NOMO-1 (cell line): ENCODE measurements at regions not wholly inside any gene's neighbourhood (a gene's known extent, or its start where the extent isn't known, plus 50 kb on each side); places are given as distances from the start of the nearest gene placed in this dataset.

ENCODE experiments used
- DNase-seq, 2 experiments: peaks; one replicate each; lab custom pipeline; 2025; ENCODE audit not compliant: unreplicated experiment in 2 of 2; lab: John Stamatoyannopoulos, UW

- DNase-seq: peak in 1 of 2 experiments; percentile 22
These were observed 235.9 kb upstream of the PCDH18 start for GRCh38 chr4:137768196-137768595.

GRCh38 chr4:137762591-137762990 lies 230.3 kb upstream of the PCDH18 start:
- no peak for DNase-seq

DNA sequence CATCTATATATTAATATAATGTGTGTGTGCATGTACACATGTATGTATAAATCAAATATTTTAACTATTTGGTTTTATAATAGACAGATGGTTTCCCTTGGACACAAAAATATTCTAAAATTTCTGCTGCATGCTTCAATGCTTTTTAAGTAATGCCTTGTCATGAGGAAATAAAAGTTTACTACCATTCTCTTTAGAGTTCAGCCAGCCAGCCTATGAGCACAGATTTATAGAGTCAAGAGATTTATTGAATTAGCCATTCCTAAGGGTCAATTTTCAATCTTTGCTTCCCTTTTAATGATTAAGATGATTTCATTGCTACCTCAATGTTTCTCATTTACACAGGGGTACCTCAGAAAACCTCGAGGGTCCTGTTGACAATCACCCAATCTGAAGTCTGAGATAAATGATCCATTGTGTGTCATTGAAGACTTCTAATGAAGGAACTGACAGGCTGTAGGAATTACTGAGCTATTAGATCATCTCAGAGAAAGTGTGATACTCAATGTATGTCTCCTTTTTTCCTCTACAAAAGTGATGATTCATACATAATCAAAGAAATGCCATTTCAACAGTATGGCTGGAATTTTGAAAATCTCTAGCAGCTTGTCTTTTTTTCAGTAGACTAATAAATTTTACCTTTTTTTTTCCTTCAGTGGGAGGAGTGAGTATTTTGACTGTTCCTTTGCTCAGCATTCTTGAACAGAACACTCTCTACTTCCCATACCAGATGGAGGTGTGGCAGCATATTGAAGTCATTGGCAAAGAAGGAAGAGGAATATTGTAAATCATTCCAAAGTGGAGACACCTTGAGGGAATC lies 222.6 kb upstream of the PCDH18 start:
- no peak for DNase-seq

DNA sequence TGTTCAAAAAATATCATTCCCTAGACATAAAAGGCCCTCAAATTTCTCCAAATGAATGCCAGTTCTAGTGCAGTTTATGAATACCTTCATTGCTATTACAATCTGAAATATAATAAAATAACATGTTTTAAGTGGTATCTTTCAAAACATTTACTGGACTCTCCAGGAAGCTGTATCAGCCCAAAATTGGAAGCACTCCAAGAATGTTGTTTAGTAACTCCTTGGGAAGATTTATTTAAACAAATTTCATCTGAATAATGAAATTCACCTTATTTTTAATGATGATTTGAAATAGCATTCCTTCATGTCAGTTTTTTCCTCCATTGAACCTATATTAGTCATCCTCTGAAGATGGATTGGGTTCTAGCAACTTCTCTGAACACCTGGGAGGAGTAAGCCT lies 217.2 kb upstream of the PCDH18 start:
- DNase-seq: no peak

- DNase-seq: no peak
These were observed 216.3 kb upstream of the PCDH18 start for GRCh38 chr4:137748616-137749015.

DNA sequence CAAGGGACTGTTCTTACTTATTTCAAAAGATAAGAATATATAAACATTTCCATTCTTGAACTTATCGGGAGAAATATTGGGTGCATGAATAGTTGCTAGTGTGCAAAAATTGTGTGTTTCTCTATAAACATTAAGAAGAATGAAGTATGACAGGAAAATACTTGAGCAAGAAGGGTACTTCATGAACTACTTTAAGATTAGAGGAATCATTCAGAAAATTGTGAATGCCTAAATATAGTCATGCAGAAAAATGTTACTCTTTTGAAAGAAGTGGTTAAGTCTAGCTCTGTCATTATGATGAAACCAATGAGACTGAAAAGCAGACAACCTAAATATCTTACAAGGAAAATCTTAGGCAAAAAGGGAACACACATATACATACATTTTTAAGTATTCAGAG lies 207.8 kb upstream of the PCDH18 start:
- no peak for DNase-seq

GRCh38 chr4:137739391-137739790 lies 207.1 kb upstream of the PCDH18 start:
- DNase-seq: no peak

- DNase-seq: no peak
These were observed 206.2 kb upstream of the PCDH18 start for GRCh38 chr4:137738375-137738990.

- no peak for DNase-seq
These were observed 203.3 kb upstream of the PCDH18 start for GRCh38 chr4:137735561-137736104.

DNA sequence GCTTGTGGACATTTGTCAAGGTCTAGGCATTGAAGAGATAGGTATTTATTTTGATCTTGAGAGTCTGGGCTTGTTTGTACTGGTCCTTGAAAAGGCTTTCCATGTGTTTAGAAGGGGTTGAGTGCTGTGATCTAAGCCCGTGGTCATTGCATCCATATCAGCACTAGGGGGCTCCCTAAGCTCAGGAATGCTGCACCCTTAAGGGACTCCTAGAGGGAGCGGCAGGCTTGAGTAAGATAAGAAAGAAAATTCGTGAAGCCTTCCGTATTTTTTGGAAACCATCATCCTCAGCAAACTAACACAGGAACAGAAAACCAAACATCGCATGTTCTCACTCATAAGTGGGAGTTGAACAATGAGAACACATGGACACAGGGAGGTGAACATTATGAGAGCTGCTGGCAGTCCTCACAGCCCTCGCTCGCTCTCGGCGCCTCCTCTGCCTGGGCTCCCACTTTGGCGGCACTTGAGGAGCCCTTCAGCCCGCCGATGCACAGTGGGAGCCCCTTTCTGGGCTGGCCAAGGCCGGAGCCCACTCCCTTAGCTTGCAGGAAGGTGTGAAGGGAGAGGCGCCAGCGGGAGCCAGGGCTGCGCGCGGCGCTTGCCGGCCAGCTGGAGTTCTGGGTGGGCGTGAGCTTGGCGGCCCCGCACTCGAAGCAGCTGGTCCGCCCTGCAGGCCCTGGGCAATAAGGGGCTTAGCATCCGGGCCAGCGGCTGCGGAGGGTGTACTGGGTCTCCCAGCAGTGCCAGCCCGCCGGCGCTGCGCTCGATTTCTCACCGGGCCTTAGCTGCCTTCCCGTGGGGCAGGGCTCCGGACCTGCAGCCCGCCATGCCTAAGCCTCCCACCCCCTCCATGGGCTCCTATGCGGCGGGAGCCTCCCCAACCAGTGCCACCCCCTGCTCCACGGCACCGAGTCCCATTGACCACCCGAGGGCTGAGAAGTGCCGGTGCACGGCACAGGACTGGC lies 201.2 kb upstream of the PCDH18 start:
- DNase-seq: peak; percentile 4 to 10

- no peak for DNase-seq
These were observed 190.6 kb upstream of the PCDH18 start for GRCh38 chr4:137722910-137723309.

DNA sequence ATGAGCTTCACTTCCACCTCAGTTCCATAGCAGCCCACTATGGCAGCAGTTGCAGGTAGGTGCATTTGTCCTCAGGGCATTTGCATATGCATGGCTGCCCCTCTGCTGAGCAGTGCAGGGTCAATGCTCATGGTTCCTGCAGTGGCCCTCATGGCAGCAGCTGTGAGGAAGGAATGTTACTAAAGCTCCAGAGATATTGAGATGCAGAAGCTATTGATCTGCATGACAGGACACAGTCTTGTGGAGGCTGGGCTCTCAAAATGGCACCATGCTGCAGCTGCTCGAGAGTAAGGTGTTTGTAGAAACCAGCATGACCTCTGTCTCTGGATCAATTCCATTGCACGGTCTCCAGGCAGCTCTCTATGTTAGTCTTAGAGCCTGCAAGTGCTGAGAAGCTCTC lies 179.2 kb upstream of the PCDH18 start:
- DNase-seq: no peak

GRCh38 chr4:137707626-137708025 lies 175.3 kb upstream of the PCDH18 start:
- DNase-seq: no peak

GRCh38 chr4:137707102-137707620 lies 174.9 kb upstream of the PCDH18 start:
- no peak for DNase-seq

DNA sequence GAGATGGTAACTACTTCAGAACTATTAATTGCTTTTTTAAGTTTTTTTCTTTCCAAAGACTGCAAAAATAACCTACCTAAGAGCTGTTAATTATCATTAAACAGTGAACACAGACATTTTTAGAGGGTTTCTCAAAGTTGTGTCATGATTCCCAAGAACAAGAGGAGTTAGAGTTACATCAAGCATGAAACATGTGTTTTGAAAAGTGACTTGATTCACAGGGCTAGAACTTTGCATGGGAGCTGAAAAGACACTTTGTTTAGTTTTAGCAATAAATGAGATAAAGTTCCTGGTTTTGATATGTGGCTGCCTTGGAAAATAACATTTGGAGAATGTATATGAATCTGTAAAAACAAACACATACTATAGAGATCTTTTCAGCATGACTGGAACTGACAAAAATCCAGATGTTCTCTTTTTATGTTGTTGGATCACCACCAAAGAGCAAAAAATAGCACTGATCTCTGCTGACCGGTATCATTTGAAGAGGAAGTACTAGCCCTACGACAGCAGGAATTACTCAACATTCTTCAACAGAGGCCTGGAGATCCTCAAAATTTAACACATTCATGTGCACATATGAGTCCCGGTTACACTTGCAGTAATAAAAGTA lies 173.0 kb upstream of the PCDH18 start:
- peak; percentile 64 to 90 for DNase-seq

- no peak for DNase-seq
These were observed 170.9 kb upstream of the PCDH18 start for GRCh38 chr4:137703195-137703594.

- no peak for DNase-seq
These were observed 170.2 kb upstream of the PCDH18 start for GRCh38 chr4:137702512-137702911.

DNA sequence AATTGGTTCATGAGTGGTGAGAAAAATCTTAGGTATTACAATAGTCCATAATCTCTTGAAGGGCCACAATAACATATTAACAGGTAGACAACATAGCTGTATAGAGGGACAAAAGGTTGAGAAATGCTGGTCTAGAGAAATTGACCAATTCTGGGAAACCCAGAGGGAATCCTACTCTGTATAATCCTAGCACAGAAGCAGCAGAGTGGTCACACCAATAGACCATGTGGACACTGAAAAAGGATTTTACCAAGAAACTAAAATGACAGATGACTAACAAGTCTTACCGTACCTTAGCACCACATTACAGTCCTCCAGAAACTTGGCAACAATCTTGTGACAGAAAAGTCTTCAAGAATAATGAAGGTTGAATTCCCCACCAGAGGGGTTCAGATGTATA lies 169.1 kb upstream of the PCDH18 start:
- DNase-seq: no peak

DNA sequence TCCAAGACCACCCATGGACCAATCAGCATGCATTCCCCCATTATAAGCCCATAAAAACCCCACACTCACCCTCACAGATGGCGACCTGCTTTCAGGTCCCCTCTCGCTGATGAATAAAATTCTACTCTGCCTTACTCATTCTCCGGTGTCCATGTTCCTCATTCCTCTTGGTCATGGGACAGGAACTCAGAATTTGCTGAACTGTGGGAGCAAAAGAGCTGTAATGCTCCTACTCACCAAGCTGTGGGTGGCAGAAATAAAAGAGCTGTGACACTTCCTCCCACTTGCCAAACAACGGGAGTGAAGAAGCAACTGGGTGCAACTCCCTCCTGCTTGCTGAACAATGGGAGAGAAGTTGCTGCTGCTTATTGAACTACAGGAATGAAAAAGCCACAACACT lies 168.5 kb upstream of the PCDH18 start:
- no peak for DNase-seq

GRCh38 chr4:137700072-137700471 lies 167.8 kb upstream of the PCDH18 start:
- no peak for DNase-seq
